ENCODE measurements at regions not wholly inside any gene's neighbourhood (a gene's known extent, or its start where the extent isn't known, plus 50 kb on each side); places are given as distances from the start of the nearest gene placed in this dataset.

GRCh38 chr3:30069056-30069455 lies 537.3 kb upstream of the TGFBR2 start:
- Histone ChIP-seq H3K4me3 (ENCODE audit: insufficient read depth, low read length) (no peak overlapping the region), H3K4me1 (ENCODE audit: insufficient read depth, low read length) (no peaks in the 10 kb centered on the region), H3K79me2 (ENCODE audit: insufficient read depth, low read length) (no peaks in the 10 kb centered on the region), H2AFZ (ENCODE audit: low read length) (no peak overlapping the region), H4K20me1 (ENCODE audit: insufficient read depth, low read length) (no peaks in the 10 kb centered on the region), H3K27ac (ENCODE audit: low read depth, low read length) (no peak overlapping the region), H3K27me3 (ENCODE audit: insufficient read depth, low read length) (no peaks in the 10 kb centered on the region), H3K4me2 (ENCODE audit: insufficient read depth, low read length) (no peak overlapping the region), H3K36me3 (ENCODE audit: insufficient read depth, low read length) (no peaks in the 10 kb centered on the region), H3K9me3 (ENCODE audit: low read depth, low read length) (no peaks in the 10 kb centered on the region)
- no peak for TF ChIP-seq CTCF (IDR thresholded peaks at IDR 0.05; ENCODE audit: extremely low read depth, low read depth, low read length)
- no peak for DNase-seq (ENCODE audit: insufficient read length, low spot score, missing footprints)

DNA sequence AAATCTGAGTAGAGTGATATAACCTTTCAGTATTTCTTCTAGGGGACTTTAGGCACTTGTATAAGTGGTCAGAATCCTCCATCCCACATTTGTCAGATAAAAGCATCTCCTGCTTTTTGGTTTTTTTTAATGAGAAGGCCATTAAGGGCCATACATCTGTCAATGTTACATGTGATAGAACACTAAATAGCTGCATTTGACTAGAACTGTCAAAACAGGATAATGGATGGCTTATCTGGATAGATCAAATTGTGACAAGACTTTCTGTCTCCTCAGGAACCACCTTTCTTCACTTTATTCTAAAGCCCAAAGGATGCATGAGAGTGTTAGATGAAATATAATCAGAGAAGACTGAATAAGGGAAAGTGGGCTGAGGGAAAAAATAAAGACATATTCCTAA lies 533.4 kb upstream of the TGFBR2 start:
- H3K4me3 ChIP-seq (ENCODE audit: insufficient read depth, low read length) = no peak overlapping the region

GRCh38 chr3:30073622-30074021 lies 532.8 kb upstream of the TGFBR2 start:
- H4K20me1 ChIP-seq (ENCODE audit: insufficient read depth, low read length) = no peaks in the 10 kb centered on the region
- H3K9me3 ChIP-seq (ENCODE audit: low read depth, low read length) = no peaks in the 10 kb centered on the region
- no peak for DNase-seq (ENCODE audit: insufficient read length, low spot score, missing footprints)
- no peaks in the 10 kb centered on the region for H3K36me3 ChIP-seq (ENCODE audit: insufficient read depth, low read length)
- no peak overlapping the region for H3K4me3 ChIP-seq (ENCODE audit: insufficient read depth, low read length)
- no peak overlapping the region for H3K27ac ChIP-seq (ENCODE audit: low read depth, low read length)
- H2AFZ ChIP-seq (ENCODE audit: low read length) = no peak overlapping the region
- H3K4me2 ChIP-seq (ENCODE audit: insufficient read depth, low read length) = no peak overlapping the region
- no peak for TF ChIP-seq CTCF (IDR thresholded peaks at IDR 0.05; ENCODE audit: extremely low read depth, low read depth, low read length)
- H3K4me1 ChIP-seq (ENCODE audit: insufficient read depth, low read length) = no peaks in the 10 kb centered on the region
- H3K79me2 ChIP-seq (ENCODE audit: insufficient read depth, low read length) = no peaks in the 10 kb centered on the region
- no peaks in the 10 kb centered on the region for H3K27me3 ChIP-seq (ENCODE audit: insufficient read depth, low read length)

More for the DNA sequence above, 533.4 kb upstream of the TGFBR2 start:
- DNase-seq (ENCODE audit: insufficient read length, low spot score, missing footprints) = no peak
- no peak for TF ChIP-seq CTCF (IDR thresholded peaks at IDR 0.05; ENCODE audit: extremely low read depth, low read depth, low read length)
- Histone ChIP-seq H3K27me3 (ENCODE audit: insufficient read depth, low read length) (no peaks in the 10 kb centered on the region), H3K36me3 (ENCODE audit: insufficient read depth, low read length) (no peaks in the 10 kb centered on the region), H2AFZ (ENCODE audit: low read length) (no peak overlapping the region), H3K79me2 (ENCODE audit: insufficient read depth, low read length) (no peaks in the 10 kb centered on the region), H3K4me1 (ENCODE audit: insufficient read depth, low read length) (no peaks in the 10 kb centered on the region), H3K4me2 (ENCODE audit: insufficient read depth, low read length) (no peak overlapping the region), H3K9me3 (ENCODE audit: low read depth, low read length) (no peaks in the 10 kb centered on the region), H3K27ac (ENCODE audit: low read depth, low read length) (no peak overlapping the region), H4K20me1 (ENCODE audit: insufficient read depth, low read length) (no peaks in the 10 kb centered on the region)

DNA sequence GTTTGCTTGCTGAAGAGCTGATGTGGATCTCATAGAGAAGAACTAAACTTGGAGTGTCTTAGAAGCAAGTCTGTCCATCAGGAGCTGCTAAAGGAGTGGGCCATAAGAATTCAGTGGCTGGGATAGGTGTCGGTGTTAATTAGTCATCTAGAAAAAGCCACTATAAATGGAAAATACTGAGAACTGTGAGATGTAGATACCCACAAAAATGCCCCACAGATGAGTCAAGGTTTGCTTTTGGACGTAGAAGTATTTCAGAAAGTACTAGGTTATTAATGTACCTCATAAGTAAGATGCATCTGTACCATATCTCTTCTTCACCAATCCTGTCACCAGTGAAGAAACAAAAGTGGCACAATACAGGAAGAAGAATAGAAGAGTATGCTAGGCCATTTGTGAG lies 530.9 kb upstream of the TGFBR2 start:
- H4K20me1 ChIP-seq (ENCODE audit: insufficient read depth, low read length) = no peaks in the 10 kb centered on the region
- no peak overlapping the region for H2AFZ ChIP-seq (ENCODE audit: low read length)
- no peak overlapping the region for H3K4me2 ChIP-seq (ENCODE audit: insufficient read depth, low read length)
- no peaks in the 10 kb centered on the region for H3K79me2 ChIP-seq (ENCODE audit: insufficient read depth, low read length)
- DNase-seq (ENCODE audit: insufficient read length, low spot score, missing footprints) = no peak
- no peaks in the 10 kb centered on the region for H3K36me3 ChIP-seq (ENCODE audit: insufficient read depth, low read length)
- H3K4me3 ChIP-seq (ENCODE audit: insufficient read depth, low read length) = no peak overlapping the region
- no peaks in the 10 kb centered on the region for H3K27me3 ChIP-seq (ENCODE audit: insufficient read depth, low read length)
- H3K9me3 ChIP-seq (ENCODE audit: low read depth, low read length) = no peaks in the 10 kb centered on the region
- no peak for TF ChIP-seq CTCF (IDR thresholded peaks at IDR 0.05; ENCODE audit: extremely low read depth, low read depth, low read length)
- H3K4me1 ChIP-seq (ENCODE audit: insufficient read depth, low read length) = no peaks in the 10 kb centered on the region
- no peak overlapping the region for H3K27ac ChIP-seq (ENCODE audit: low read depth, low read length)
